Erythroblast (primary cell): ENCODE measurements at regions not wholly inside any gene's neighbourhood (a gene's known extent, or its start where the extent isn't known, plus 50 kb on each side); places are given as distances from the start of the nearest gene placed in this dataset.

Experiments
- GATA1 ChIP-seq: IDR thresholded peaks from 2 replicates; pipeline ENCODE4 v1.6.1; 2011; ENCODE audit warnings: low read depth, mild to moderate bottlenecking, control low read depth, low read length, moderate library complexity
- POLR2A ChIP-seq: IDR thresholded peaks from 2 replicates; pipeline ENCODE4 v1.6.1; 2011; ENCODE audit warnings: mild to moderate bottlenecking, low read length

GRCh38 chr3:178078953-178079352 lies 457.3 kb upstream of the KCNMB2 start:
- no peak for TF ChIP-seq POLR2A
- no peak for TF ChIP-seq GATA1
